ENCODE measurements at regions not wholly inside any gene's neighbourhood (a gene's known extent, or its start where the extent isn't known, plus 50 kb on each side); places are given as distances from the start of the nearest gene placed in this dataset.

DNA sequence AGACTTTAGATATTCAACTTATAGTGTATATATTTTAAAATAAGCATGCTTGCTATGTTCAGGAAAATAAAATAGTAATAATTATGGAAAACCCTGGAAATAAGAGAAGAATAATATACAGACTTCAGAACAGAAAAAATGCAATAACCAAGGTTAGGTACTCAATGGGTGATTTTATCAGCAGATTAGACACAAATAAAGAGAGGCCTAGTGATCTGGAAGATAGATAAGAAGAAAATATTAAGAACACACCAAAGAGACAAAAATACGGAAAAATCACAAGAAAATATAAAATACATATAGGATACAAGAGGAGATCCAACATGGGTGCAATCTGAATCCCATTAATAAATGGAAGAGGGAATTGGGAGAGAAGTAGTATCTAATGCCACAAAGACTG lies 1348.5 kb upstream of the WWC1 start:
- Histone ChIP-seq H3K9me3 (ENCODE audit: low read depth) (no peaks in the 10 kb centered on the region), H3K4me3 (no peak overlapping the region), H3K27ac (no peak overlapping the region), H3K4me1 (ENCODE audit: low read depth) (no peaks in the 10 kb centered on the region), H3K36me3 (no peaks in the 10 kb centered on the region), H3K27me3 (no peaks in the 10 kb centered on the region)
- TF ChIP-seq, protein P1, sequence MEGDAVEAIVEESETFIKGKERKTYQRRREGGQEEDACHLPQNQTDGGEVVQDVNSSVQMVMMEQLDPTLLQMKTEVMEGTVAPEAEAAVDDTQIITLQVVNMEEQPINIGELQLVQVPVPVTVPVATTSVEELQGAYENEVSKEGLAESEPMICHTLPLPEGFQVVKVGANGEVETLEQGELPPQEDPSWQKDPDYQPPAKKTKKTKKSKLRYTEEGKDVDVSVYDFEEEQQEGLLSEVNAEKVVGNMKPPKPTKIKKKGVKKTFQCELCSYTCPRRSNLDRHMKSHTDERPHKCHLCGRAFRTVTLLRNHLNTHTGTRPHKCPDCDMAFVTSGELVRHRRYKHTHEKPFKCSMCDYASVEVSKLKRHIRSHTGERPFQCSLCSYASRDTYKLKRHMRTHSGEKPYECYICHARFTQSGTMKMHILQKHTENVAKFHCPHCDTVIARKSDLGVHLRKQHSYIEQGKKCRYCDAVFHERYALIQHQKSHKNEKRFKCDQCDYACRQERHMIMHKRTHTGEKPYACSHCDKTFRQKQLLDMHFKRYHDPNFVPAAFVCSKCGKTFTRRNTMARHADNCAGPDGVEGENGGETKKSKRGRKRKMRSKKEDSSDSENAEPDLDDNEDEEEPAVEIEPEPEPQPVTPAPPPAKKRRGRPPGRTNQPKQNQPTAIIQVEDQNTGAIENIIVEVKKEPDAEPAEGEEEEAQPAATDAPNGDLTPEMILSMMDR (IDR thresholded peaks at IDR 0.05; ENCODE audit: low read depth, low read length), result no peak
- DNase-seq (ENCODE audit: low read depth in 1 of 2, low spot score in 1 of 2), result no peak

DNA sequence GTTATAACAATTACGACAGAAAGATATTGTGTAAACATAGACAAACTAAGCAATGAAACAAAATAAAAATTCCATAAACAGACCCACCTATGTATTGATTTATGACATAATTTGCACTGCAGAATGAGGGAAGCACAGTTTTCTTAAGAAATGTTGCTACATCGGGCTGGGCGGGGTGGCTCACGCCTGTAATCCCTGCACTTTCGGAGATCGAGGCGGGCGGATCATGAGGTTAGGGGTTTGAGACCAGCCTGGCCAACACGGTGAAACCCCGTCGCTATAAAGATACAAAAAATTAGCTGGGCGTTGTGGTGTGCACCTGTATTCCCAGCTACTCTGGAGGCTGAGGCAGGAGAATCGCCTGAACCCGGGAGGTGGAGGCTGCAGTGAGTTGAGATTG lies 1344.4 kb upstream of the WWC1 start:
- H3K4me3 ChIP-seq, result no peak overlapping the region
- no peak for DNase-seq (ENCODE audit: low read depth in 1 of 2, low spot score in 1 of 2)
- H3K4me1 ChIP-seq (ENCODE audit: low read depth), result no peaks in the 10 kb centered on the region
- TF ChIP-seq, protein P1 (IDR thresholded peaks at IDR 0.05; ENCODE audit: low read depth, low read length), result no peak
- H3K27me3 ChIP-seq, result no peaks in the 10 kb centered on the region
- no peaks in the 10 kb centered on the region for H3K9me3 ChIP-seq (ENCODE audit: low read depth)
- H3K36me3 ChIP-seq, result no peaks in the 10 kb centered on the region
- H3K27ac ChIP-seq, result no peak overlapping the region

DNA sequence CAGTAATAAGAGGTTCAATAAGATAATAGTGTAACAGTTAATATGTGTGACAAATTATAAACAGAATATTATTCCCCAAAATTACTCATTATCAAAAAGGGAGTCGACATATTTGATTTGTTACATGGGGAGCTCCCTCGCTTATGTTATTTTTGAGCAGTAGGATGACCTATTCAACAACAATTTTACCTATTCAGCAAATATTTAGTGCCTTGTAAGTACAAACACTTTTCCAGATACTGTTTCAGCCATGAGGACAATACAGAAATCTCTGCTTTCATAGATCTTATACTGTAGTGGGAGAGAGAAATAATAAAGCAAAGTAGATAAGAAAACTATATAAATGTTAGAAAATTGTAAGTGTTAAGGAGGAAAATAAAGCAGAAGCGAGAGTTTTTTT lies 1342.8 kb upstream of the WWC1 start:
- no peaks in the 10 kb centered on the region for H3K4me1 ChIP-seq (ENCODE audit: low read depth)
- H3K27ac ChIP-seq, result no peak overlapping the region
- no peaks in the 10 kb centered on the region for H3K36me3 ChIP-seq
- no peaks in the 10 kb centered on the region for H3K27me3 ChIP-seq
- no peak overlapping the region for H3K4me3 ChIP-seq
- H3K9me3 ChIP-seq (ENCODE audit: low read depth), result no peaks in the 10 kb centered on the region
- no peak for DNase-seq (ENCODE audit: low read depth in 1 of 2, low spot score in 1 of 2)
- TF ChIP-seq, protein P1 (IDR thresholded peaks at IDR 0.05; ENCODE audit: low read depth, low read length), result no peak

DNA sequence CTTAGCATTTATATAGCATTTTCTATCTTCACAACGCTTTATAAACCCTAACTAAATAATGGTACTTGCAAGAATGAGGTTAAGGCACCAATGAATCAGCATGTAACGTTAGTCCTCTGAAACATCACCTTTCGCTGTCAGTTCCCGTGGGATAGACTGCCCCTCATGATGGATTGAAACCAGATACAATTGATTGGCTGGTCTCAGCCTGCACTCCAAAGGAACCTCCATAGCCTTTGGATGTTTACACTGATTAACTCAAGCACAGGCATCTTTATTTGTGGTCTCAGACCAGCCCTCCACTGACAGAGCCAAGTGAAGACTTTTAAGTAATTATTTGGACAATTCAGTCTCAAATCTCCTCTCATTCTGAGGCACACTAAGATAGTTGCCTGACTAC lies 1339.4 kb upstream of the WWC1 start:
- TF ChIP-seq, protein P1 (IDR thresholded peaks at IDR 0.05; ENCODE audit: low read depth, low read length), result no peak
- Histone ChIP-seq H3K36me3 (no peaks in the 10 kb centered on the region), H3K9me3 (ENCODE audit: low read depth) (no peaks in the 10 kb centered on the region), H3K4me3 (no peak overlapping the region), H3K4me1 (ENCODE audit: low read depth) (no peaks in the 10 kb centered on the region), H3K27me3 (no peaks in the 10 kb centered on the region), H3K27ac (no peak overlapping the region)
- no peak for DNase-seq (ENCODE audit: low read depth in 1 of 2, low spot score in 1 of 2)

DNA sequence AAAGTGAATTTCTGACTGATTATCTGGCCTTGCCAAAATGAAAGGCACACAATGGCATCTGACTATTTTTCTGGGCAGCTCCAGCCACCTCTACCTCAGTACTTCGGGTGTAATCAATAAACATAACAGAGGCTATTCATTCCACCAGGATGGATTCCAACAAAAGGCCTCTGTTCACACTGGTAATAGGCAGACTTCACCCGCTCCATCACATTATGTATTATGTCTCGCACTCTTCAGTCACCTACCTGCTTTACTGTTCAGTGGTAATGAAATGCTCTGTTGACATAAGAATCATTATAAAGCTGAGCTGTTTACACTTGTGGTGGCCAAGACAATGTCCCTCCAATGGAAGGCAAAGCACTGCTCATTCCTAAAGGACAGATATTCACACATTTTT lies 1333.7 kb upstream of the WWC1 start:
- DNase-seq (ENCODE audit: low read depth in 1 of 2, low spot score in 1 of 2), result no peak
- no peaks in the 10 kb centered on the region for H3K27me3 ChIP-seq
- TF ChIP-seq, protein P1 (IDR thresholded peaks at IDR 0.05; ENCODE audit: low read depth, low read length), result no peak
- H3K27ac ChIP-seq, result no peak overlapping the region
- no peaks in the 10 kb centered on the region for H3K9me3 ChIP-seq (ENCODE audit: low read depth)
- no peaks in the 10 kb centered on the region for H3K36me3 ChIP-seq
- H3K4me3 ChIP-seq, result no peak overlapping the region
- no peaks in the 10 kb centered on the region for H3K4me1 ChIP-seq (ENCODE audit: low read depth)

DNA sequence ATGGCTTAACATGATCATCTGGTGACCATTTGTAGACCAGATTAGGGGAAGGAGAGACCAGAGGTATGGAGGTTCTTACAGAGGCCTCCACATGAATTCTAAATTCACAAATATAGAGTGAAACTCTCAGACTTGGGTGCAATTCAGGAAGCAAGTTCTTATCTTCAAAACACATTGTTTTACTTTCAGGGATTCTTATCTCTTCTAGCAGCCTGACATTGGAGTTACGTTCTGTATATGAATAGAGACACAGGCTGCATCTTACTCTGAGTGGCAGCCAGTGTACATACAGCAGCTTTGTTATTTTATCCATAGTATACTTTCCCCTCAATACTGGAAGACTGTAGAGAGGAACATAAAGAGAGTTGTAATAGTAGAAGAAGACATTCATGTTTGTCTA lies 1331.7 kb upstream of the WWC1 start:
- no peak overlapping the region for H3K4me3 ChIP-seq
- no peaks in the 10 kb centered on the region for H3K36me3 ChIP-seq
- H3K27ac ChIP-seq, result no peak overlapping the region
- H3K4me1 ChIP-seq (ENCODE audit: low read depth), result no peaks in the 10 kb centered on the region
- no peaks in the 10 kb centered on the region for H3K27me3 ChIP-seq
- H3K9me3 ChIP-seq (ENCODE audit: low read depth), result no peaks in the 10 kb centered on the region
- no peak for DNase-seq (ENCODE audit: low read depth in 1 of 2, low spot score in 1 of 2)
- TF ChIP-seq, protein P1 (IDR thresholded peaks at IDR 0.05; ENCODE audit: low read depth, low read length), result no peak

All from cardiac muscle cell (in vitro differentiated cells and primary cell).